Astrocyte of the hippocampus (primary cell): ENCODE measurements at regions not wholly inside any gene's neighbourhood (a gene's known extent, or its start where the extent isn't known, plus 50 kb on each side); places are given as distances from the start of the nearest gene placed in this dataset.
A peak's percentile ranks its signal among the peaks of the same experiment; 100 is the strongest.

Experiments
- DNase-seq: peaks from one replicate; pipeline ENCODE4 v3.0.0; 2011; ENCODE audit warnings: low read depth, low spot score

GRCh38 chr3:21357241-21357640 lies 393.8 kb downstream of the ZNF385D start:
- DNase-seq: no peak

- DNase-seq: no peak
These were observed 394.6 kb downstream of the ZNF385D start for GRCh38 chr3:21356402-21356801.

GRCh38 chr3:21345382-21345976 lies 405.5 kb downstream of the ZNF385D start:
- DNase-seq: no peak

GRCh38 chr3:21331857-21332256 lies 419.2 kb downstream of the ZNF385D start:
- no peak for DNase-seq

GRCh38 chr3:21331321-21331720 lies 419.7 kb downstream of the ZNF385D start:
- peak; percentile 4 for DNase-seq

GRCh38 chr3:21330293-21330692 lies 420.7 kb downstream of the ZNF385D start:
- peak; percentile 10 for DNase-seq

- DNase-seq: peak; percentile 21
These were observed 422.2 kb downstream of the ZNF385D start for GRCh38 chr3:21328711-21329390.

- peak; percentile 82 for DNase-seq
These were observed 424.1 kb downstream of the ZNF385D start for GRCh38 chr3:21326704-21327475.

GRCh38 chr3:21314688-21315087 lies 436.3 kb downstream of the ZNF385D start:
- DNase-seq: no peak

GRCh38 chr3:21310891-21311290 lies 440.1 kb downstream of the ZNF385D start:
- DNase-seq: no peak

- DNase-seq: no peak
These were observed 440.8 kb downstream of the ZNF385D start for GRCh38 chr3:21310161-21310560.

- no peak for DNase-seq
These were observed 453.7 kb downstream of the ZNF385D start for GRCh38 chr3:21297304-21297703.

- DNase-seq: peak; percentile 18
These were observed 456.2 kb downstream of the ZNF385D start for GRCh38 chr3:21294768-21295167.

- no peak for DNase-seq
These were observed 458.0 kb downstream of the ZNF385D start for GRCh38 chr3:21292971-21293370.

- no peak for DNase-seq
These were observed 460.5 kb downstream of the ZNF385D start for GRCh38 chr3:21290557-21290956.

GRCh38 chr3:21274079-21274571 lies 476.9 kb downstream of the ZNF385D start:
- peak; percentile 17 for DNase-seq

- peak; percentile 20 for DNase-seq
These were observed 477.6 kb downstream of the ZNF385D start for GRCh38 chr3:21273259-21274025.

GRCh38 chr3:21271606-21272016 lies 479.4 kb downstream of the ZNF385D start:
- no peak for DNase-seq

- DNase-seq: no peak
These were observed 481.1 kb downstream of the ZNF385D start for GRCh38 chr3:21269882-21270281.

- no peak for DNase-seq
These were observed 490.5 kb downstream of the ZNF385D start for GRCh38 chr3:21260507-21260906.

- DNase-seq: no peak
These were observed 491.1 kb downstream of the ZNF385D start for GRCh38 chr3:21259896-21260295.

- peak; percentile 53 for DNase-seq
These were observed 494.1 kb downstream of the ZNF385D start for GRCh38 chr3:21256932-21257331.
